ENCODE measurements at regions not wholly inside any gene's neighbourhood (a gene's known extent, or its start where the extent isn't known, plus 50 kb on each side); places are given as distances from the start of the nearest gene placed in this dataset.

GRCh38 chr11:86158704-86159580 is 85.6 kb upstream of the EED start:
- no peaks in the 10 kb centered on the region for H3K9me3 Mint-ChIP-seq

GRCh38 chr11:86157797-86158378 is 86.7 kb upstream of the EED start:
- TF ChIP-seq CTCF (conservative IDR thresholded peaks at IDR 0.05) = no peak
- H3K9me3 ChIP-seq (ENCODE audit: control insufficient read depth, low read length) = no peaks in the 10 kb centered on the region
- no peak overlapping the region for H3K27ac Mint-ChIP-seq
- H3K9ac ChIP-seq (ENCODE audit: extremely low read depth, low read length, poor library complexity, severe bottlenecking) = no peak overlapping the region
- no peaks in the 10 kb centered on the region for H3K27me3 Mint-ChIP-seq (ENCODE audit: insufficient read depth)
- no peak for DNase-seq
- no peak overlapping the region for H3K4me3 ChIP-seq (ENCODE audit: low read length)
- H3K36me3 ChIP-seq (ENCODE audit: control insufficient read depth, insufficient read depth, low read length) = no peaks in the 10 kb centered on the region
- peaks cover 13% of the 10 kb centered on the region for H3K4me1 ChIP-seq (ENCODE audit: control insufficient read depth, insufficient read depth, low read length)
- no peaks in the 10 kb centered on the region for H3K27me3 ChIP-seq (ENCODE audit: control insufficient read depth, insufficient read depth, low read length, poor library complexity, severe bottlenecking)
- no peaks in the 10 kb centered on the region for H3K9me3 Mint-ChIP-seq
- no peak overlapping the region for H3K27ac ChIP-seq (ENCODE audit: low read depth, low read length)
- H3K36me3 Mint-ChIP-seq (ENCODE audit: low read depth) = no peaks in the 10 kb centered on the region
- H3K4me3 Mint-ChIP-seq = no peak overlapping the region
- peaks cover 18% of the 10 kb centered on the region for H3K4me1 Mint-ChIP-seq
- 83 to 91% methylated on average over 2 of the region's 2 CpGs for WGBS, 2 experiments (ENCODE audit: insufficient coverage in 1 of 2, insufficient read length in 1 of 2)

More at GRCh38 chr11:86158704-86159580, 85.6 kb upstream of the EED start:
- H3K4me3 ChIP-seq (ENCODE audit: low read length) = peak overlapping the region; percentile 26
- WGBS, 2 experiments (ENCODE audit: insufficient coverage in 1 of 2, insufficient read length in 1 of 2) = 91 to 92% methylated on average over 2 to 3 of the region's 3 CpGs
- DNase-seq = no peak
- no peaks in the 10 kb centered on the region for H3K9me3 ChIP-seq (ENCODE audit: control insufficient read depth, low read length)
- H3K4me3 Mint-ChIP-seq = no peak overlapping the region
- no peaks in the 10 kb centered on the region for H3K27me3 ChIP-seq (ENCODE audit: control insufficient read depth, insufficient read depth, low read length, poor library complexity, severe bottlenecking)
- peaks cover 18% of the 10 kb centered on the region for H3K4me1 Mint-ChIP-seq
- H3K9ac ChIP-seq (ENCODE audit: extremely low read depth, low read length, poor library complexity, severe bottlenecking) = no peak overlapping the region
- no peaks in the 10 kb centered on the region for H3K36me3 ChIP-seq (ENCODE audit: control insufficient read depth, insufficient read depth, low read length)
- peaks cover 13% of the 10 kb centered on the region for H3K4me1 ChIP-seq (ENCODE audit: control insufficient read depth, insufficient read depth, low read length)
- no peak overlapping the region for H3K27ac ChIP-seq (ENCODE audit: low read depth, low read length)
- H3K27me3 Mint-ChIP-seq (ENCODE audit: insufficient read depth) = no peaks in the 10 kb centered on the region
- H3K27ac Mint-ChIP-seq = no peak overlapping the region
- TF ChIP-seq CTCF (conservative IDR thresholded peaks at IDR 0.05) = no peak
- H3K36me3 Mint-ChIP-seq (ENCODE audit: low read depth) = no peaks in the 10 kb centered on the region

- no peak overlapping the region for H3K9ac ChIP-seq (ENCODE audit: extremely low read depth, low read length, poor library complexity, severe bottlenecking)
- H3K9me3 ChIP-seq (ENCODE audit: control insufficient read depth, low read length) = no peaks in the 10 kb centered on the region
- Mint-ChIP-seq H3K9me3 (no peaks in the 10 kb centered on the region), H3K4me1 (peaks cover 19% of the 10 kb centered on the region), H3K27me3 (ENCODE audit: insufficient read depth) (peaks cover 1% of the 10 kb centered on the region), H3K36me3 (ENCODE audit: low read depth) (no peaks in the 10 kb centered on the region), H3K27ac (no peak overlapping the region), H3K4me3 (no peak overlapping the region)
- H3K36me3 ChIP-seq (ENCODE audit: control insufficient read depth, insufficient read depth, low read length) = no peaks in the 10 kb centered on the region
- DNase-seq = no peak
- peaks cover 15% of the 10 kb centered on the region for H3K4me1 ChIP-seq (ENCODE audit: control insufficient read depth, insufficient read depth, low read length)
- no peak overlapping the region for H3K4me3 ChIP-seq (ENCODE audit: low read length)
- TF ChIP-seq CTCF (conservative IDR thresholded peaks at IDR 0.05) = no peak
- 86 to 97% methylated on average over 3 of the region's 3 CpGs for WGBS, 2 experiments (ENCODE audit: insufficient coverage in 1 of 2, insufficient read length in 1 of 2)
- H3K27me3 ChIP-seq (ENCODE audit: control insufficient read depth, insufficient read depth, low read length, poor library complexity, severe bottlenecking) = no peaks in the 10 kb centered on the region
- no peak overlapping the region for H3K27ac ChIP-seq (ENCODE audit: low read depth, low read length)
These were observed 87.6 kb upstream of the PICALM start for GRCh38 chr11:86156397-86156955.
